ENCODE measurements at regions not wholly inside any gene's neighbourhood (a gene's known extent, or its start where the extent isn't known, plus 50 kb on each side); places are given as distances from the start of the nearest gene placed in this dataset.

- no peak for TF ChIP-seq EZH2phosphoT487 (IDR thresholded peaks at IDR 0.05; ENCODE audit: borderline replicate concordance, low read depth)
Measured at GRCh38 chr21:35886887-35887286, 173.4 kb downstream of the SETD4 start (continued).

GRCh38 chr21:35885942-35886541 is 174.3 kb downstream of the SETD4 start:
- no peaks in the 10 kb centered on the region for H4K20me1 ChIP-seq (ENCODE audit: insufficient read depth)
- POLR2A ChIA-PET, result no interaction called here
- no peak overlapping the region for H3K4me2 ChIP-seq
- peaks cover 20% of the 10 kb centered on the region; the same call in 1 of the 2 replicates for H3K27me3 ChIP-seq (ENCODE audit: insufficient read depth)
- TF ChIP-seq JUND (IDR thresholded peaks at IDR 0.05) (no peak), FOXJ3 (CRISPR knock-in tag; IDR thresholded peaks at IDR 0.05) (no peak), EP300 (IDR thresholded peaks at IDR 0.05; ENCODE audit: borderline replicate concordance in 1 of 2, low read depth in 1 of 2, low read length in 1 of 2) (no peak), POLR2AphosphoS5 (IDR thresholded peaks at IDR 0.05; ENCODE audit: low read depth, low read length) (no peak), FOSL2 (IDR thresholded peaks at IDR 0.05; ENCODE audit: borderline replicate concordance, low read depth) (no peak), PBX3 (IDR thresholded peaks at IDR 0.05) (no peak), IRF3 (IDR thresholded peaks at IDR 0.05; ENCODE audit: low read depth, low read length) (no peak), REST (IDR thresholded peaks at IDR 0.05; ENCODE audit: low read depth, low read length) (no peak), ZBTB33 (IDR thresholded peaks at IDR 0.05; ENCODE audit: borderline replicate concordance, low read depth) (no peak), RCOR1 (IDR thresholded peaks at IDR 0.05; ENCODE audit: low read length) (no peak), SMC3 (IDR thresholded peaks at IDR 0.05; ENCODE audit: low read depth, low read length) (no peak), YY1 (IDR thresholded peaks at IDR 0.05; ENCODE audit: low read depth) (no peak), RAD21 (IDR thresholded peaks at IDR 0.05; ENCODE audit: low read length) (no peak), TAF1 (IDR thresholded peaks at IDR 0.05; ENCODE audit: borderline replicate concordance, low read depth, low read length) (no peak), RFX5 (IDR thresholded peaks at IDR 0.05; ENCODE audit: low read length) (no peak), CHD2 (IDR thresholded peaks at IDR 0.05; ENCODE audit: low read length, partially characterized antibody) (no peak)
- no peaks in the 10 kb centered on the region for H3K4me1 ChIP-seq (ENCODE audit: control insufficient read depth in 1 of 2, insufficient read depth in 2 of 2, low read depth in 1 of 2, low read length in 1 of 2)
- H3K4me3 ChIP-seq (ENCODE audit: low read depth in 2 of 2, low read length in 1 of 2), result no peak overlapping the region
- no peaks in the 10 kb centered on the region for H3K9me3 ChIP-seq
- no peaks in the 10 kb centered on the region for H3K9me2 ChIP-seq
- no peaks in the 10 kb centered on the region for H3K79me2 ChIP-seq (ENCODE audit: insufficient read depth)
- H3K36me3 ChIP-seq (replicated peaks in 1 of 2; ENCODE audit: control insufficient read depth in 1 of 2, insufficient read depth in 2 of 2, low read length in 1 of 2), result no peaks in the 10 kb centered on the region
- no peak for DNase-seq
- H3K27ac ChIP-seq (ENCODE audit: low read depth in 2 of 2, low read length in 1 of 2), result no peak overlapping the region
- H3K9ac ChIP-seq, result no peak overlapping the region
- CTCF ChIA-PET, result no interaction called here
- H3F3A ChIP-seq (replicated peaks; ENCODE audit: insufficient read depth), result no peaks in the 10 kb centered on the region
- 53% methylated on average over 7 of the region's 7 CpGs for WGBS (ENCODE audit: low lambda C conversion rate)
- H2AFZ ChIP-seq (ENCODE audit: low read depth), result no peak overlapping the region

Measured in SK-N-SH (cell line).